ENCODE measurements at regions not wholly inside any gene's neighbourhood (a gene's known extent, or its start where the extent isn't known, plus 50 kb on each side); places are given as distances from the start of the nearest gene placed in this dataset.

DNA sequence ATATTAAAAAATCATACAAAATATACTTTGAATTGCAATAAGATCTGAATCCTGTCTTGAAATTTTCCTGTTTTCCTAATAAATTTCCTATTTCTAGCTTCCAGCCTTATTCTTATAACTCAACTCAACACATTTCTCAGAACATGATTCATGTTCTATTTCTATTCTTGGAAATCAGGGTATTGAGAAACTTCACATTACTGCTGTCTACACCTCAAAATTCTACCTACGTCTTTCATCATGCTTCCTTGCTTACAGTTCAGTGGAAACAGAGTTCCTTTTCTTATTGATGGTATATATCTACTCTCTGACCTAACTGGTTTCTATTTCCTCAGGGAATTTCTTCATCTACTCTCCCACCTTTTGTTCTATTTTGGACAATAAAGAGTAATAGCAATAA, 2139.0 kb downstream of the ARAP2 start:
- DNase-seq (ENCODE audit: low read depth) = no peak
- no peak overlapping the region for H3K4me3 ChIP-seq (ENCODE audit: low read depth, low read length)
- TF ChIP-seq, protein P1, sequence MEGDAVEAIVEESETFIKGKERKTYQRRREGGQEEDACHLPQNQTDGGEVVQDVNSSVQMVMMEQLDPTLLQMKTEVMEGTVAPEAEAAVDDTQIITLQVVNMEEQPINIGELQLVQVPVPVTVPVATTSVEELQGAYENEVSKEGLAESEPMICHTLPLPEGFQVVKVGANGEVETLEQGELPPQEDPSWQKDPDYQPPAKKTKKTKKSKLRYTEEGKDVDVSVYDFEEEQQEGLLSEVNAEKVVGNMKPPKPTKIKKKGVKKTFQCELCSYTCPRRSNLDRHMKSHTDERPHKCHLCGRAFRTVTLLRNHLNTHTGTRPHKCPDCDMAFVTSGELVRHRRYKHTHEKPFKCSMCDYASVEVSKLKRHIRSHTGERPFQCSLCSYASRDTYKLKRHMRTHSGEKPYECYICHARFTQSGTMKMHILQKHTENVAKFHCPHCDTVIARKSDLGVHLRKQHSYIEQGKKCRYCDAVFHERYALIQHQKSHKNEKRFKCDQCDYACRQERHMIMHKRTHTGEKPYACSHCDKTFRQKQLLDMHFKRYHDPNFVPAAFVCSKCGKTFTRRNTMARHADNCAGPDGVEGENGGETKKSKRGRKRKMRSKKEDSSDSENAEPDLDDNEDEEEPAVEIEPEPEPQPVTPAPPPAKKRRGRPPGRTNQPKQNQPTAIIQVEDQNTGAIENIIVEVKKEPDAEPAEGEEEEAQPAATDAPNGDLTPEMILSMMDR (IDR thresholded peaks at IDR 0.05; ENCODE audit: control insufficient read depth, extremely low read depth, insufficient read depth) = no peak

DNA sequence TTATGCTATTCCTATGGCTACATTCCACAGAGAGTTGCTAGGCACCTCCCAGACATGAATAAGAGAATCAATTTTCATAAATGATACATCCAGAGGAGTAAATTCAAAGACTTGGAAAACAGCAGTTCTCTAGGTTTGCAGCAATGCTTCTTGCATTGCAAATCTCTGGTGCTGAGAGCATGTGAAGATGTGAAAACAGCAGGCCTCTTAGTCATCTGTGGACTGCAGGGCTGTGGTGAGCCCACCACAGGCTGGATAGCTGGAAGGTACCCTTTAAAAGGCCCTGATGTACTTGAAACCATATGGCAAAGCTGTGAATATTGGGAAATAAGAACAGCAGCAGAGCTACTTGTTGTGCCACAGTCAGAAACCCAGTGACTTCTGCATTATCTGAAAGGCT, 2135.9 kb downstream of the ARAP2 start:
- TF ChIP-seq, protein P1 (IDR thresholded peaks at IDR 0.05; ENCODE audit: control insufficient read depth, extremely low read depth, insufficient read depth) = no peak
- no peak for DNase-seq (ENCODE audit: low read depth)
- no peak overlapping the region for H3K4me3 ChIP-seq (ENCODE audit: low read depth, low read length)

DNA sequence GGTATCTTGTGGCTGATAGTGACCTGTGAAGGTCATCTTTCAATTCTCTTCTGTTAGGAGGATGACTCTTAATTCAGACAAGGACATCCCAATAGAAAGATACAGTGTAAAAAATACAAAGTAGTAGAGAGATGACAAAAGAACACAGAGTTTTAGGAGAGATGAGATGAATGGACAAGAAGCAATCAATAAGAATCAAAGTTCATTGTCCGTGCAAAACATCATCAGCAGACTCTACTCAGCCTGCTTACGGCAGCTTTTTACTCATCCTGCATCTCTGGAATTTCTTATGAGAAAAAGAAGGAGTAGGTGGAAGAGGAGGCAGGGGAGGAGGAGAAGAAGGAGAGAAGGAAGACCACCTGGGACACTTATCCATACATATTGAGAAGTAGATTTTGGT, 2131.7 kb downstream of the ARAP2 start:
- TF ChIP-seq, protein P1 (IDR thresholded peaks at IDR 0.05; ENCODE audit: control insufficient read depth, extremely low read depth, insufficient read depth) = no peak
- H3K4me3 ChIP-seq (ENCODE audit: low read depth, low read length) = no peak overlapping the region
- DNase-seq (ENCODE audit: low read depth) = no peak

DNA sequence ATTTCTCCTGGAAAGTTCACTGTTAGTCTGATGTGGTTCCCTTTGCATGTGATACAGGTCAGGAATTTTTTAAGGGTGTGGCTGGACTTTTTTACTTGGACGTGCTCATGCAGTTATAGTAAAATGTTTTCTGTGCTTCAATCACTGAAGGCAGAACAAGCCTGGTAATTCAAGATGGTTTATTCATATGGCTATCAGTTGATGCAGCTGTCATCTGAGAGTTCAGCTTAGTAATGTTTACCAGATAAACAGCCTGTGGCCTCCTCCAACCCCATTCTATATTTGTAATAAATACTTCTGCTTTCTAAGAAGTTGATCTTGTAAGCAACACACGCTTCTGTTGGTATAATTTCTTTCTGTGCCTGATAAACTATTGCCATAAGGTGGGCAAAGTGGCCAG, 2105.9 kb downstream of the ARAP2 start:
- H3K4me3 ChIP-seq (ENCODE audit: low read depth, low read length) = no peak overlapping the region
- DNase-seq (ENCODE audit: low read depth) = no peak
- TF ChIP-seq, protein P1 (IDR thresholded peaks at IDR 0.05; ENCODE audit: control insufficient read depth, extremely low read depth, insufficient read depth) = no peak

DNA sequence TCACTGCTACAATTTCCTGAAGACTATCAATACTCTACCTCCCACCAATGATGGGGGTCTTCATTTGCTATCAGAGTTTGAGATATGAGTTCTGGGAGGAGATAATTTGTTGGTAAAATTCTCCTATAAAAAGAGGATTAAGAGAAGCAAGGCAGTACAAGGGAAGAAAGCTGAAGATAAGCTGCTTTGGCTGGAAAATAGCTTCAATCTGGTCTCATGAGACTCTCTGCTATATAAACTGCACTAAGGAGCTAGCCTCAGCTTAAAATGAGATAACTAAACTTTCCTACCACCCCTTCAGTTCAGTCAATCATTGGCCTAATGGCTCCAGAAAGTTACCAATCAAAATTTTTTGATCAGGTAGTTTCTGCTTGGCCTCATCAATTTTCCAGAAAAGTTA, 2105.0 kb downstream of the ARAP2 start:
- TF ChIP-seq, protein P1 (IDR thresholded peaks at IDR 0.05; ENCODE audit: control insufficient read depth, extremely low read depth, insufficient read depth) = no peak

DNA sequence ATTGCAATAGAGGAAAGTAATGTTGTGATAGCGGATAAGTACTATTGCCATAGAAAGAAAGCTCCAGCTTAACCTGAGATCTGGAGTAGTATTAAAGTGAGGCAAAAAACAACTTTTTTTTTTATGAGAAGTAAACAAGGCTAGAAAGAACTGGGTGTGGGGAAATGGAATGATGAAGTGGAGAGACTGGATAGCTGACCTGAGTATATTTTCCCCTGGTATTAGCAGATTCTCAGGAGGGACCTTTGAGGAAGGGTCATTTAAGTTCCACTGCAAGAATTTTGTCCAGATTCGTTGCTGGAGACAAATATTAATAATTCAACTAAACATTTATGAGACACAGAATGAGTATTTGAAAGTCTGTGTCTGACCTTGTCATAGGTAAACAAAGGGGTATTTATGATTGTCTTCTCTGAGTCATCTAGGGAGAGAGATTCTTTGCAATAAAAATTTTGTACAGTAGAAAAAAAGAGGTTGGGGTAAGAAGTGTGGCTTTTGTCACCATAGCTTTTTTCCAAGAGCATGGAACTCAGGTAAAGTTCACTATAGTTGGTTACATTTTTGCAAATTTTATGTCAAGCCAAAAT, 2095.9 kb downstream of the ARAP2 start:
- TF ChIP-seq, protein P1 (IDR thresholded peaks at IDR 0.05; ENCODE audit: control insufficient read depth, extremely low read depth, insufficient read depth) = no peak
- DNase-seq (ENCODE audit: low read depth) = no peak
- no peak overlapping the region for H3K4me3 ChIP-seq (ENCODE audit: low read depth, low read length)

More for the DNA sequence above, 2105.0 kb downstream of the ARAP2 start:
- no peak for DNase-seq (ENCODE audit: low read depth)
- H3K4me3 ChIP-seq (ENCODE audit: low read depth, low read length) = no peak overlapping the region

DNA sequence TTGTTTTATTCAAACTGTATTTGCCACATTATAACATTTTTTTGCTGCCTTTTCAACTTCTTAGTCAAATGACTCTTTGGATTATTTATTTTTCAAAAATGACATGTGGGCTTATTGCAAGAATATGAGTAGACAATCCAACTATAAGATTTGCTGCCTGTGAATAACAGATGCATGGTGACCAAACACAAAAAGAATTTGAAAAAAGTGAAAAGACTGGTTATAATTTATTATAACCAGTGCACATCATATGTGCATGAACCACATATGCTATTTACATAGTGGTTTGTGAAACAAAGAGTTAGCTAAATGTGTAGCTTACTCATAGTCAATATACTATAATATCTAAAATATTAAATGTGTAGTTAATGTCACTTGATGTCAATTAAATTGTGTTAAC, 2086.8 kb downstream of the ARAP2 start:
- DNase-seq (ENCODE audit: low read depth) = no peak
- TF ChIP-seq, protein P1 (IDR thresholded peaks at IDR 0.05; ENCODE audit: control insufficient read depth, extremely low read depth, insufficient read depth) = no peak
- no peak overlapping the region for H3K4me3 ChIP-seq (ENCODE audit: low read depth, low read length)

Data from LNCaP clone FGC (cell line).